RWPE1 (cell line): ENCODE measurements at regions not wholly inside any gene's neighbourhood (a gene's known extent, or its start where the extent isn't known, plus 50 kb on each side); places are given as distances from the start of the nearest gene placed in this dataset.

Experiments used
- CTCF ChIA-PET: fragments of 350-600 bp; sonication (Branson Sonifier 250); formaldehyde crosslinking; extraction: SDS; loops from one replicate; lab custom pipeline; 2021; lab: Yijun Ruan, JAX
- POLR2A ChIA-PET: fragments of 400-600 bp; formaldehyde crosslinking; extraction: SDS; loops from one replicate; lab custom pipeline; 2020; ENCODE audit warnings: antibody characterized with exemption; ENCODE audit not compliant: low non-redundant PET; lab: Yijun Ruan, JAX
- DNase-seq: peaks from one replicate; pipeline ENCODE4 v3.0.0; 2012; ENCODE audit warnings: low spot score
- H3K27ac ChIP-seq: fragments of 450-650 bp; 2 replicates; pipeline ENCODE4 v1.5.1; 2017
- TF ChIP-seq, protein P1 (sequence below): fragments of 450-650 bp; conservative IDR thresholded peaks from 2 replicates; pipeline ENCODE4 v1.5.1; 2017; ENCODE audit warnings: low read depth, mild to moderate bottlenecking

DNA sequence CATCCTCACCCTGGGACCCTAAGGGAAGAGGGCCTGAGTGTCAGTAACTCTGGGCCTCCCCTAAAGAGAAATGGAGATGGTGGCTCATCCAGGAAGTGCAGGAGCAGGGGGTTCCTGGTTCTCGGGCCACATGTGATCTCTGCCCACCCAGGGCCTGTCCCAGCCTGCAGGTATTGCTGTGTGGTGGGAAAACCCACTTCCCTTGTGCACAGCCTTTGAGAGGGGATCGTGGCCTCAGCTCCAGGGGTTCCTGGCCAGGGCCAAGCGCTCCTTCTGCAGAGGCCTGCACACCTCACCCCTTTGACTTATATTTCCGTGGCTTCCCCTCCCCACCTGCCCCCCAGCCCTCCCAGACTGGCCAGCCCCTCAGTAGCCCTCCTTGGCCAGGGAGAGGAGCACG is 213.5 kb downstream of the OR4C45 start:
- ChIA-PET CTCF (no interaction called here), POLR2A (no interaction called here)
- no peak for DNase-seq
- no peak overlapping the region for H3K27ac ChIP-seq
- TF ChIP-seq, protein P1, sequence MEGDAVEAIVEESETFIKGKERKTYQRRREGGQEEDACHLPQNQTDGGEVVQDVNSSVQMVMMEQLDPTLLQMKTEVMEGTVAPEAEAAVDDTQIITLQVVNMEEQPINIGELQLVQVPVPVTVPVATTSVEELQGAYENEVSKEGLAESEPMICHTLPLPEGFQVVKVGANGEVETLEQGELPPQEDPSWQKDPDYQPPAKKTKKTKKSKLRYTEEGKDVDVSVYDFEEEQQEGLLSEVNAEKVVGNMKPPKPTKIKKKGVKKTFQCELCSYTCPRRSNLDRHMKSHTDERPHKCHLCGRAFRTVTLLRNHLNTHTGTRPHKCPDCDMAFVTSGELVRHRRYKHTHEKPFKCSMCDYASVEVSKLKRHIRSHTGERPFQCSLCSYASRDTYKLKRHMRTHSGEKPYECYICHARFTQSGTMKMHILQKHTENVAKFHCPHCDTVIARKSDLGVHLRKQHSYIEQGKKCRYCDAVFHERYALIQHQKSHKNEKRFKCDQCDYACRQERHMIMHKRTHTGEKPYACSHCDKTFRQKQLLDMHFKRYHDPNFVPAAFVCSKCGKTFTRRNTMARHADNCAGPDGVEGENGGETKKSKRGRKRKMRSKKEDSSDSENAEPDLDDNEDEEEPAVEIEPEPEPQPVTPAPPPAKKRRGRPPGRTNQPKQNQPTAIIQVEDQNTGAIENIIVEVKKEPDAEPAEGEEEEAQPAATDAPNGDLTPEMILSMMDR: no peak

DNA sequence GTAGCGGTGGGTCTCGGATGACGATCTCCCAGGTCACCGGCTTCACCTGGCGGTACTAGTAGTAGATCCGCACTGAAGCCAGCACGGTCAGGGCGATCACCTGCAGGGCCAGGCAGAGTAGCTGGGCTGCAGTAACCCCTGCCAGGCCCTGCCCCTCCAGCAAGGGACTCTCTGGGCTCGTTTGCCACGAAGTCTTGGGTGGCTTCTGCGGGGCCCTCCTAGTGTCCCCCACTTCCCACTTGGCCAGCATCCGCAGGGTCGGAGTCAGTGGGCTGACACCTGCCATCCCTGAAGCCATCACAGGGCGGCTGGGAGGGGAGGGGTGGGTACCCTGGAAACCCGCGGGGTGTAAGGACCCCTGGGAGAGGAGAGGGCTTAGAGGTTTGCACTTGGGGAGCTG is 214.0 kb downstream of the OR4C45 start:
- no peak for DNase-seq
- CTCF ChIA-PET: no interaction called here
- TF ChIP-seq, protein P1: no peak
- POLR2A ChIA-PET: no interaction called here
- H3K27ac ChIP-seq: no peak overlapping the region

DNA sequence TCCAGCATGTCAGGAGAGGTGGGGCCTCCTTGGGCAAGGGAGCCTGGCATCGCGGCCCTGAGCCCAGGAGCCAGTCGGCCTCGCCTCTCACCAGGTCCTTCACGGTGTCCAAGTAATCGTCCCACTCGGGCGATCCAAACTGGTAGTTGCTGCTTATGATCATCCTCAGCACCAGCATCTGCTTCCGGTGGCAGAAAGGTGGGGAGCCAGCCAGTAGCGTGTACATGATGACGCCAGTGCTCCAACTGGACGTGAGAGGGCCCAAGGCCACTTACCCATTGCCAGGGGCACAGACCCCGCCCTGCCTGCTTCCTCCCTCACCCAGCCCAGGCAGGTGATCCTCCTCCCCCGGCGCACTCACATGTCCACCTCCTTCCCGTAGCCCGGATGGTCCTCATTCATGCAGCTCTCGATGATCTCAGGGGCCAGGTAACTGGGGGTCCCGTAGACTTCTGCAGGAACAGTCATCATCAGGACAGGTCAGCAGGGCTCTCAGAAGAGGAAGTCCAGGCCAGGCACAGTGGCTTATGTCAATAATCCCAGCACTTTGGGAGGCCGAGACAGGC is 214.7 kb downstream of the OR4C45 start:
- DNase-seq: no peak
- ChIA-PET POLR2A (no interaction called here), CTCF (no interaction called here)
- no peak overlapping the region for H3K27ac ChIP-seq
- TF ChIP-seq, protein P1: no peak

DNA sequence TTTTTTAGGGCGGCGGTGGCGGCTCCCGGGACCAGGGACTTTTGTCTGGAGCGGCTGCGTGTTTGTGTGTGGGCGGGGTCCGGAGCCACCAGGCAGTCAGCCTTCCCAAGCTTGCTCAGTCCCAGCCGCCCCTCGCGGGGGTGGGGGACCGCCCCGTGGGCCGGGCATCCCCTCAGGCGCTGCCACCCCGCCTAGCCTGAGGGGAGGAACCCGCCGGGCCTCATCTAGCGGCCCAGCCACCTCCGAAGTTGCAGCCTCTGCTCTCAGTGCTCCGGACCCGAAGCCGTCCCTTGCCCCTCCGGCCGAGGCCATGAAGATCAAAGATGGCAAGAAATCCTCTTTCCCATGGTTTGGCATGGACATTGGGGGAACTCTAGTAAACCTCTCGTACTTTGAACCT is 235.2 kb downstream of the OR4C45 start:
- TF ChIP-seq, protein P1: no peak
- H3K27ac ChIP-seq: no peak overlapping the region
- no peak for DNase-seq
- POLR2A ChIA-PET: no interaction called here
- CTCF ChIA-PET: no interaction called here

DNA sequence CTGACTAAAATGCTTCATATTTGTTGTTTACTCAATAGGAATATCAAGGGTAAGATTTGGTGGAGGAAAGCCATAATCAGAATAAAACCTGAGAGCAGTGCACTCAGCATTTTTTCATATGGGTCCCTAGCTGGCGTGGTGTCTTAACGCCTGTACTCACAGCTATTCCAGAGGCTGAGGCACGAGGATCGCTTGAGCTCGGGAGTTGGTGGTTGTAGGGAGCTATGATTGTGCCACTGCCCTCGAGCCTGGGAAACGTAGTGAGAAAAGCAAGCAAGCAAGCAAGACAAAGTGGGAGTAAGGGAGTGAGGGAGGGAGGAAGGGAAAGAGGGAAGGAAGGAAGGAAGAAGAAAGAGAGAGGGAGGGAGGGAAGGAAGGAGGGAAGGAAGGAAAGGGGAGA is 242.5 kb downstream of the OR4C45 start:
- ChIA-PET POLR2A (no interaction called here), CTCF (no interaction called here)
- DNase-seq: no peak
- TF ChIP-seq, protein P1: no peak
- H3K27ac ChIP-seq: no peak overlapping the region

DNA sequence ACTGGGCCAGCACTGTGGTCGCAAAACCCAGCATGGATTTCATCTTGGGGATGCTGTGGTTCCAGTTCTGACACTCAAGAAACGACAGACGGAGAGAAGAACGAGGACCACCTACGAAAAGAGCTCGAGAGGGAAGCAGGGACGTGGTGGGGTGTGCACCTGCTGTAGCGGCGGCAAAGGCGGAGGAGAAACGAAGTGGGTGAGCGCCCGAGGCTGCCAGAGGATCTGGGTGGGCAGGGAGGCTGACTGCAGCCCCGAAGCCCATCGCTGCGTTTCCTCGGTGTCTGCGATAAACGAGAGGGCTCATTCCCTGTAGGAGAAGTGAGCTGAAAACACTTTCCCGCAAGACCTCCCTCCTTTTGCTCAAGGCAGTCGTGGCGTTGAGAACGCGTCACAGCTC is 246.1 kb downstream of the OR4C45 start:
- ChIA-PET CTCF (no interaction called here), POLR2A (no interaction called here)
- no peak overlapping the region for H3K27ac ChIP-seq
- no peak for DNase-seq
- TF ChIP-seq, protein P1: no peak
